HFFc6 (cell line): ENCODE measurements at regions not wholly inside any gene's neighbourhood (a gene's known extent, or its start where the extent isn't known, plus 50 kb on each side); places are given as distances from the start of the nearest gene placed in this dataset.

Experiments used
- DNase-seq: peaks from one replicate; pipeline ENCODE4 v3.0.0-alpha.2; 2018
- H3K27ac Mint-ChIP-seq: 2 replicates; pipeline ENCODE4 v1.8.0; 2020; ENCODE audit warnings: mild to moderate bottlenecking, mixed read lengths
- H3K27me3 Mint-ChIP-seq: 2 replicates; pipeline ENCODE4 v1.8.0; 2021; ENCODE audit warnings: mild to moderate bottlenecking, moderate library complexity, mixed read lengths; ENCODE audit not compliant: insufficient read depth
- H3K36me3 Mint-ChIP-seq: 2 replicates; pipeline ENCODE4 v1.8.0; 2021; ENCODE audit warnings: low read depth, mixed read lengths
- H3K4me1 Mint-ChIP-seq: 2 replicates; pipeline ENCODE4 v1.8.0; 2020; ENCODE audit warnings: low read depth, mixed read lengths
- H3K4me3 Mint-ChIP-seq: 2 replicates; pipeline ENCODE4 v1.8.0; 2020; ENCODE audit warnings: mild to moderate bottlenecking, moderate library complexity, mixed read lengths
- H3K9me3 Mint-ChIP-seq: 2 replicates; pipeline ENCODE4 v1.8.0; 2020; ENCODE audit warnings: mild to moderate bottlenecking, mixed read lengths
- CTCF ChIP-seq: fragments of 200-600 bp; sonication (generic); IDR thresholded peaks from 2 replicates; pipeline ENCODE4 v1.5.0; 2021; ENCODE audit warnings: antibody characterized with exemption, mild to moderate bottlenecking

GRCh38 chr10:80894311-80894791 is 356.6 kb downstream of the SH2D4B start:
- H3K36me3 Mint-ChIP-seq: no peaks in the 10 kb centered on the region
- TF ChIP-seq CTCF: no peak
- H3K27me3 Mint-ChIP-seq: no peaks in the 10 kb centered on the region
- DNase-seq: no peak
- no peak overlapping the region for H3K27ac Mint-ChIP-seq
- no peak overlapping the region for H3K4me3 Mint-ChIP-seq
- H3K9me3 Mint-ChIP-seq: peaks cover 8% of the 10 kb centered on the region
- no peaks in the 10 kb centered on the region for H3K4me1 Mint-ChIP-seq

GRCh38 chr10:80894797-80895467 is 357.2 kb downstream of the SH2D4B start:
- no peak overlapping the region for H3K27ac Mint-ChIP-seq
- H3K4me1 Mint-ChIP-seq: no peaks in the 10 kb centered on the region

GRCh38 chr10:80896076-80896475 is 358.4 kb downstream of the SH2D4B start:
- Mint-ChIP-seq H3K9me3 (peaks cover 21% of the 10 kb centered on the region), H3K36me3 (no peaks in the 10 kb centered on the region), H3K4me1 (no peaks in the 10 kb centered on the region), H3K4me3 (no peak overlapping the region), H3K27me3 (no peaks in the 10 kb centered on the region), H3K27ac (no peak overlapping the region)
- no peak for TF ChIP-seq CTCF
- no peak for DNase-seq

More at GRCh38 chr10:80894797-80895467, 357.2 kb downstream of the SH2D4B start:
- H3K36me3 Mint-ChIP-seq: no peaks in the 10 kb centered on the region
- no peak overlapping the region for H3K4me3 Mint-ChIP-seq
- H3K27me3 Mint-ChIP-seq: no peaks in the 10 kb centered on the region
- DNase-seq: no peak
- TF ChIP-seq CTCF: no peak
- peaks cover 14% of the 10 kb centered on the region for H3K9me3 Mint-ChIP-seq

GRCh38 chr10:80896959-80897358 is 359.3 kb downstream of the SH2D4B start:
- TF ChIP-seq CTCF: no peak
- H3K36me3 Mint-ChIP-seq: no peaks in the 10 kb centered on the region
- H3K4me1 Mint-ChIP-seq: no peaks in the 10 kb centered on the region
- H3K27me3 Mint-ChIP-seq: no peaks in the 10 kb centered on the region
- H3K27ac Mint-ChIP-seq: no peak overlapping the region
- H3K9me3 Mint-ChIP-seq: peaks cover 26% of the 10 kb centered on the region
- no peak overlapping the region for H3K4me3 Mint-ChIP-seq
- no peak for DNase-seq

- Mint-ChIP-seq H3K27me3 (no peaks in the 10 kb centered on the region), H3K9me3 (peaks cover 26% of the 10 kb centered on the region), H3K4me3 (no peak overlapping the region), H3K36me3 (no peaks in the 10 kb centered on the region), H3K27ac (no peak overlapping the region), H3K4me1 (no peaks in the 10 kb centered on the region)
- DNase-seq: no peak
- TF ChIP-seq CTCF: no peak
Measured at GRCh38 chr10:80900661-80901060, 363.0 kb downstream of the SH2D4B start.
